Activated CD8-positive, alpha-beta T cell treated with anti-CD3 and anti-CD28 coated beads for 36 hours (primary cell): ENCODE measurements at regions not wholly inside any gene's neighbourhood (a gene's known extent, or its start where the extent isn't known, plus 50 kb on each side); places are given as distances from the start of the nearest gene placed in this dataset.

Experiments used
- ATAC-seq: fragments of 200-7000 bp; cut with Tn5 transposase; one replicate; pipeline ENCODE4 v1.10.0; 2021; ENCODE audit warnings: mild to moderate bottlenecking, moderate library complexity
- CTCF ChIA-PET: fragments of 350-600 bp; sonication (Branson Sonifier 250); formaldehyde crosslinking; loops from one replicate; lab custom pipeline; 2021; ENCODE audit warnings: antibody characterized with exemption; lab: Charles Lee
- POLR2A ChIA-PET: fragments of 350-600 bp; sonication (Branson Sonifier 250); formaldehyde crosslinking; loops from one replicate; lab custom pipeline; 2021; ENCODE audit warnings: antibody characterized with exemption; lab: Charles Lee
- DNase-seq: peaks from one replicate; pipeline ENCODE4 v3.0.0-alpha.2; 2020
- H3K27ac Mint-ChIP-seq: one replicate; pipeline ENCODE4 v1.8.0; 2021; ENCODE audit warnings: mild to moderate bottlenecking, mixed read lengths
- H3K27me3 Mint-ChIP-seq: one replicate; pipeline ENCODE4 v1.8.0; 2021; ENCODE audit warnings: mixed read lengths
- H3K36me3 Mint-ChIP-seq: one replicate; pipeline ENCODE4 v1.8.0; 2021; ENCODE audit warnings: low read depth, mixed read lengths
- H3K4me1 Mint-ChIP-seq: one replicate; pipeline ENCODE4 v1.8.0; 2021; ENCODE audit warnings: low read depth, mixed read lengths
- H3K4me3 Mint-ChIP-seq: one replicate; pipeline ENCODE4 v1.8.0; 2021; ENCODE audit warnings: mild to moderate bottlenecking, moderate library complexity, mixed read lengths
- H3K9me3 Mint-ChIP-seq: one replicate; pipeline ENCODE4 v1.8.0; 2021; ENCODE audit warnings: mixed read lengths
- CTCF ChIP-seq: fragments of 200-600 bp; IDR thresholded peaks from one replicate; pipeline ENCODE4 v1.8.0; 2022; ENCODE audit warnings: antibody characterized with exemption, mild to moderate bottlenecking
- intact Hi-C: fragments of 100-400 bp; cut with micrococcal nuclease; formaldehyde crosslinking; loops from one replicate; pipeline ENCODE4 v1.10.0; 2022

GRCh38 chr4:40698733-40699132, 51.0 kb upstream of the NSUN7 start:
- ATAC-seq: no peak
- CTCF ChIA-PET: no interaction called here
- no peaks in the 10 kb centered on the region for H3K36me3 Mint-ChIP-seq
- POLR2A ChIA-PET: no interaction called here
- H3K27me3 Mint-ChIP-seq: peaks cover 3% of the 10 kb centered on the region
- DNase-seq: no peak
- H3K4me1 Mint-ChIP-seq: peaks cover 28% of the 10 kb centered on the region
- peaks cover 3% of the 10 kb centered on the region for H3K9me3 Mint-ChIP-seq
- H3K27ac Mint-ChIP-seq: no peak overlapping the region
- intact Hi-C loops: no loop called here
- no peak overlapping the region for H3K4me3 Mint-ChIP-seq
- no peak for TF ChIP-seq CTCF

- peak overlapping the region; percentile 27 for H3K27ac Mint-ChIP-seq
- intact Hi-C loops: no loop called here
- ChIA-PET POLR2A (interaction anchor here (1.0 kb wide), 1 partner anchor 27 kb away, joined by 3 read pairs; no protein-coding TSS in a partner anchor), CTCF (interaction anchor here (1.3 kb wide), 1 partner anchor 217 kb away, joined by 3 read pairs; no protein-coding TSS in a partner anchor)
- H3K9me3 Mint-ChIP-seq: peaks cover 3% of the 10 kb centered on the region
- ATAC-seq: peak; percentile 58
- no peaks in the 10 kb centered on the region for H3K27me3 Mint-ChIP-seq
- peaks cover 28% of the 10 kb centered on the region for H3K4me1 Mint-ChIP-seq
- no peaks in the 10 kb centered on the region for H3K36me3 Mint-ChIP-seq
- TF ChIP-seq CTCF: no peak
- no peak overlapping the region for H3K4me3 Mint-ChIP-seq
- no peak for DNase-seq
Measured at GRCh38 chr4:40699648-40700047, 50.1 kb upstream of the NSUN7 start.
